ENCODE measurements at regions not wholly inside any gene's neighbourhood (a gene's known extent, or its start where the extent isn't known, plus 50 kb on each side); places are given as distances from the start of the nearest gene placed in this dataset.

DNA sequence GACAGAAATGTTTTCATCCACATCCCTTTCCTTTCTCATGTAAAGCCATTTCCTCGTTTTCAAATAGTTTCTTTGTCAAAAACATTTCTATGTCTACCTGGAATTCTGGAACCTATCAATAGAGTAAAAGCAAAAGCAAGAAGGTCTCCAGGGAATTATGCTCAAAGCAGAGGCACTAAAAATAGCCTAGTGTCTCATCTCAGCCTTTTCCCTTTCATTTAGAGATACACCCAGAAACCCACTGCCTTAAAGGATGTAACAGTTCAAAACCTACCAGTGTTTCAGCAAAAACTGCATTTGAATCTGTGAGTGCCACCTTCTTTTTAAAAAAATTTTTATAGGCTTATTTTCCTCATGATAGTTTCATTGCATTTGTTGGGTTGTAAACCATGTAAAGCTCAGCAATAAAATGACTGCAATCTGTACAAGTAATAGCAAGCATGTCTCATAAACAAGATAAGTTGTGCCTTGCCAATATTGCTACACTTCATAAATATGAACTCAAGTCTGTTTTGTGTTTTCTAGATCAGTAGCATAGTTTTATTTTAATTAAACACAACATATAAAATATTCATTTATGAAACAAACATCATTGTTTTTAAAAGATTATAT is 927.3 kb upstream of the ACVR2A start:
- TF ChIP-seq POLR2A (IDR thresholded peaks at IDR 0.05) = no peak
- TF ChIP-seq, protein P1, sequence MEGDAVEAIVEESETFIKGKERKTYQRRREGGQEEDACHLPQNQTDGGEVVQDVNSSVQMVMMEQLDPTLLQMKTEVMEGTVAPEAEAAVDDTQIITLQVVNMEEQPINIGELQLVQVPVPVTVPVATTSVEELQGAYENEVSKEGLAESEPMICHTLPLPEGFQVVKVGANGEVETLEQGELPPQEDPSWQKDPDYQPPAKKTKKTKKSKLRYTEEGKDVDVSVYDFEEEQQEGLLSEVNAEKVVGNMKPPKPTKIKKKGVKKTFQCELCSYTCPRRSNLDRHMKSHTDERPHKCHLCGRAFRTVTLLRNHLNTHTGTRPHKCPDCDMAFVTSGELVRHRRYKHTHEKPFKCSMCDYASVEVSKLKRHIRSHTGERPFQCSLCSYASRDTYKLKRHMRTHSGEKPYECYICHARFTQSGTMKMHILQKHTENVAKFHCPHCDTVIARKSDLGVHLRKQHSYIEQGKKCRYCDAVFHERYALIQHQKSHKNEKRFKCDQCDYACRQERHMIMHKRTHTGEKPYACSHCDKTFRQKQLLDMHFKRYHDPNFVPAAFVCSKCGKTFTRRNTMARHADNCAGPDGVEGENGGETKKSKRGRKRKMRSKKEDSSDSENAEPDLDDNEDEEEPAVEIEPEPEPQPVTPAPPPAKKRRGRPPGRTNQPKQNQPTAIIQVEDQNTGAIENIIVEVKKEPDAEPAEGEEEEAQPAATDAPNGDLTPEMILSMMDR (IDR thresholded peaks at IDR 0.05) = no peak
